Heart left ventricle (tissue), 13 donors: ENCODE measurements at regions not wholly inside any gene's neighbourhood (a gene's known extent, or its start where the extent isn't known, plus 50 kb on each side); places are given as distances from the start of the nearest gene placed in this dataset.

Experiments
- POLR2A ChIP-seq, 2 donors: fragments of 450-650 bp; IDR thresholded peaks; one replicate each; pipeline ENCODE4 v1.6.1; 2017; ENCODE audit warnings: antibody characterized with exemption in 2 of 2, mild to moderate bottlenecking in 2 of 2, moderate library complexity in 2 of 2
- TF ChIP-seq, protein P1 (sequence below), 12 donors: fragments of 200-600 bp; sonication (generic) in 4 of 12; IDR thresholded peaks; one replicate each; pipeline versions ENCODE4 v1.5.0 to v1.8.0; 2018 to 2022; ENCODE audit warnings: antibody characterized with exemption in 12 of 12, mild to moderate bottlenecking in 5 of 12
- donor health status: ischemic (EF 13 %, LVEDD 7.1; RV severe dilation, severe dysfunction).
- donor health status: DM: no; HTN: yes; CAD: no.
- donor health status: DM: no; HTN: no; CAD: no.
- donor health status: ischemic (EF 25% LVEDD 6.9; RV normal size, moderate dysfunction).
- donor health status: ischemic (EF 25% LVEDD 5.7; RV mildly dilated, moderate dysfunction).
- donor health status: ischemic (EF 35%, LVEDD 5.7; RV mildly dilated, moderate dysfunction).
- donor health status: nonischemic (EF 11% LVEDD 7.7; RV severe dilation, severe dysfunction).
- donor health status: DM: yes; HTN: yes; CAD: no.
- donor health status: PGD.
- donor health status: ischemic (EF 29% LVEDD 5.4; RV normal size, mild dysfunction).
- donor health status: nonischemic (EF 23%, LVEDD 6.1; RV moderate dilation, normal function).

DNA sequence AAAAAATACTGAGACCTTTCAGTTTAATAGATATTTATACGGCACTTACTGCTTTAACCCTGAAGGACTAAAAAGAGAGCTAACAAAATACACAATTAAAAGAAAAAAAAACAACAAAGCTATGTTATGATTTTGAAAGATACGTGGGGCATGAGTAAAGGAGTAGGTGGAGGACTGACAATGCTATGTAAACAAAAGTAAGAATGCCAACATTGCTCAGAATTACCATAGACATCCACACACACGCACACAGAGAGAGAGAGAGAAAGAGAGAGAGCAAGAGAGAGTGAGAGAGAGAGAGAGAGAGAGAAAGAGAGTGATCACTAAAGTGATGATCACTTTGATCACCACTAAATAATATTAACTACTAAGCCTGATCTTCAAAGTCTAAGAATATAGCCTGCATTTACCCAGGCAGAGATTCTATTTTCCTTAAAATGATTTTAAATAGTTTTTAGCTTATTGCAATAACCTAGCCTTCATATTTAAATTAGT lies 313.9 kb upstream of the SPANXN4 start:
- TF ChIP-seq, protein P1, sequence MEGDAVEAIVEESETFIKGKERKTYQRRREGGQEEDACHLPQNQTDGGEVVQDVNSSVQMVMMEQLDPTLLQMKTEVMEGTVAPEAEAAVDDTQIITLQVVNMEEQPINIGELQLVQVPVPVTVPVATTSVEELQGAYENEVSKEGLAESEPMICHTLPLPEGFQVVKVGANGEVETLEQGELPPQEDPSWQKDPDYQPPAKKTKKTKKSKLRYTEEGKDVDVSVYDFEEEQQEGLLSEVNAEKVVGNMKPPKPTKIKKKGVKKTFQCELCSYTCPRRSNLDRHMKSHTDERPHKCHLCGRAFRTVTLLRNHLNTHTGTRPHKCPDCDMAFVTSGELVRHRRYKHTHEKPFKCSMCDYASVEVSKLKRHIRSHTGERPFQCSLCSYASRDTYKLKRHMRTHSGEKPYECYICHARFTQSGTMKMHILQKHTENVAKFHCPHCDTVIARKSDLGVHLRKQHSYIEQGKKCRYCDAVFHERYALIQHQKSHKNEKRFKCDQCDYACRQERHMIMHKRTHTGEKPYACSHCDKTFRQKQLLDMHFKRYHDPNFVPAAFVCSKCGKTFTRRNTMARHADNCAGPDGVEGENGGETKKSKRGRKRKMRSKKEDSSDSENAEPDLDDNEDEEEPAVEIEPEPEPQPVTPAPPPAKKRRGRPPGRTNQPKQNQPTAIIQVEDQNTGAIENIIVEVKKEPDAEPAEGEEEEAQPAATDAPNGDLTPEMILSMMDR (IDR thresholded peaks at IDR 0.05), result no peak
- no peak for TF ChIP-seq POLR2A (IDR thresholded peaks at IDR 0.05)
